ENCODE measurements at regions not wholly inside any gene's neighbourhood (a gene's known extent, or its start where the extent isn't known, plus 50 kb on each side); places are given as distances from the start of the nearest gene placed in this dataset.

DNA sequence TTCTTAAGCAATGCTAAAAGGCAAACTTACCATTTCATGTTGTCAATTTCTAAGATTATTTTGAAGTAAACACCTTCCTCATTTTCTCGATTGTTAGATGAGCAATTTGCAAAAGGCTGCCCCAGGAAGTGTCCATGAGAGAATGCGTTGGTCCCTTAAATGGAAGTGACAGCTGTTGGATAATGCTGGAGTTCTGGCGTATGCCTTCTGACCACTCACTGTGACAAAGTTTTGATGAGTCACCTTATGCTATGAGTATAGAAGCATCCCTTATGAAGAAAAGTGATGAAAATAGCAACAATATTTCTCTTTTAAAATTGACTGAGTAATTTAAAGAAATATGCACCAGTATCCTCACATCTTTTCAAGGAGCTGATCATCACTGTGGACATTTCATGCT lies 1497.5 kb downstream of the DPP10 start:
- DNase-seq (no peak), ATAC-seq (no peak)
- intact Hi-C loops (cut with DNase I; ENCODE audit: low total_unique reads): no loop called here
- no peak overlapping the region for H3K27ac ChIP-seq
- in situ Hi-C loops (cut with MboI; ENCODE audit: low sequenced_read_pairs in 4 of 4): no loop called here
- no peaks in the 10 kb centered on the region for H3K4me1 ChIP-seq
- H3K9me3 ChIP-seq: no peaks in the 10 kb centered on the region
- H3K27me3 ChIP-seq: no peaks in the 10 kb centered on the region
- no peak overlapping the region for H3K4me3 ChIP-seq
- no peaks in the 10 kb centered on the region for H3K36me3 ChIP-seq
- TF ChIP-seq, protein P1, sequence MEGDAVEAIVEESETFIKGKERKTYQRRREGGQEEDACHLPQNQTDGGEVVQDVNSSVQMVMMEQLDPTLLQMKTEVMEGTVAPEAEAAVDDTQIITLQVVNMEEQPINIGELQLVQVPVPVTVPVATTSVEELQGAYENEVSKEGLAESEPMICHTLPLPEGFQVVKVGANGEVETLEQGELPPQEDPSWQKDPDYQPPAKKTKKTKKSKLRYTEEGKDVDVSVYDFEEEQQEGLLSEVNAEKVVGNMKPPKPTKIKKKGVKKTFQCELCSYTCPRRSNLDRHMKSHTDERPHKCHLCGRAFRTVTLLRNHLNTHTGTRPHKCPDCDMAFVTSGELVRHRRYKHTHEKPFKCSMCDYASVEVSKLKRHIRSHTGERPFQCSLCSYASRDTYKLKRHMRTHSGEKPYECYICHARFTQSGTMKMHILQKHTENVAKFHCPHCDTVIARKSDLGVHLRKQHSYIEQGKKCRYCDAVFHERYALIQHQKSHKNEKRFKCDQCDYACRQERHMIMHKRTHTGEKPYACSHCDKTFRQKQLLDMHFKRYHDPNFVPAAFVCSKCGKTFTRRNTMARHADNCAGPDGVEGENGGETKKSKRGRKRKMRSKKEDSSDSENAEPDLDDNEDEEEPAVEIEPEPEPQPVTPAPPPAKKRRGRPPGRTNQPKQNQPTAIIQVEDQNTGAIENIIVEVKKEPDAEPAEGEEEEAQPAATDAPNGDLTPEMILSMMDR (IDR thresholded peaks at IDR 0.05 in 4 of 5, conservative IDR thresholded peaks at IDR 0.05 in 1 of 5): no peak
- TF ChIP-seq POLR2A (IDR thresholded peaks at IDR 0.05): no peak

DNA sequence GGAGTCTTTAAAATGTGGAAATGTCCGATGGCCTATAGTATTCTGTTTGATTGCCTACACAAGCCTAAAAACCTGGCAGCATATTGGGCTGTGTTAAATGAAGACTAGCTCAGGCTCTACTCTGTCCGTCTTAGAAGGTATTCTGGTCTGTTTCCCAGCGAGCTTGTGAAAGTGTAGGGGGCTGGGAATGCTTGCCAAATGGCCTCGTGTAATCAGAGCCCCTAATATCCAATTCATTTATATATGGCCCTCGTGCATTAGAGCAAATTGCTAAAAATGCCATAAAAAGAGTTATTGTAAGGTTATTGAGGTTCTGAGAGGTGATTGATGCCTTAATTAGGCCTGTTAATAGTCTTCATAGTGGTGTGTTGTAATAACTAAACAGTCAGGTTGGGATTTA lies 1500.4 kb downstream of the DPP10 start:
- Histone ChIP-seq H3K9me3 (no peaks in the 10 kb centered on the region), H3K4me3 (no peak overlapping the region), H3K27me3 (no peaks in the 10 kb centered on the region), H3K4me1 (no peaks in the 10 kb centered on the region), H3K27ac (no peak overlapping the region), H3K36me3 (no peaks in the 10 kb centered on the region)
- TF ChIP-seq, protein P1 (IDR thresholded peaks at IDR 0.05 in 4 of 5, conservative IDR thresholded peaks at IDR 0.05 in 1 of 5): no peak
- TF ChIP-seq POLR2A (IDR thresholded peaks at IDR 0.05): no peak
- DNase-seq (no peak), ATAC-seq (no peak)
- in situ Hi-C loops (cut with MboI; ENCODE audit: low sequenced_read_pairs in 4 of 4): no loop called here
- intact Hi-C loops (cut with DNase I; ENCODE audit: low total_unique reads): no loop called here

DNA sequence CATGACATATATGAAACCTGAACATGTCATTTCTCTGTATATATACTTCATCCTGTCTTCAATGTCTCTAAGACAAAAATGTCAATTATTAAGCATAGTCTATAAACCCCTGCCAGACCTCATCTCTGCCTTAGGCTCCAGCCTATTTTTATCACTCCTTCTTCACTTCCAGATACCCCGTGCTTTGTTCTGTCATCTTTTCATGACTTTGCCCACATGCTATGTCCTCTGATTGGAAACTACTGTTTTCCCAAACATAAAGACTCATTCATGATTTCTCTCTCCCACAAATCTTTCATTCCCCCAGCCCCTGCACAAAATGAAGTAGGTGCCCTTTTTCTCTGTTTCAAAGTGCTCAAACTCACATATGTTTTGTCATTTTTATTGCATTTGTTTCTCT lies 1503.9 kb downstream of the DPP10 start:
- DNase-seq (no peak), ATAC-seq (no peak)
- Histone ChIP-seq H3K36me3 (no peaks in the 10 kb centered on the region), H3K9me3 (no peaks in the 10 kb centered on the region), H3K4me3 (no peak overlapping the region), H3K4me1 (no peaks in the 10 kb centered on the region), H3K27me3 (no peaks in the 10 kb centered on the region), H3K27ac (no peak overlapping the region)
- in situ Hi-C loops (cut with MboI; ENCODE audit: low sequenced_read_pairs in 4 of 4) (no loop called here), intact Hi-C loops (cut with DNase I; ENCODE audit: low total_unique reads) (no loop called here)
- TF ChIP-seq, protein P1 (IDR thresholded peaks at IDR 0.05 in 4 of 5, conservative IDR thresholded peaks at IDR 0.05 in 1 of 5): no peak
- TF ChIP-seq POLR2A (IDR thresholded peaks at IDR 0.05): no peak

DNA sequence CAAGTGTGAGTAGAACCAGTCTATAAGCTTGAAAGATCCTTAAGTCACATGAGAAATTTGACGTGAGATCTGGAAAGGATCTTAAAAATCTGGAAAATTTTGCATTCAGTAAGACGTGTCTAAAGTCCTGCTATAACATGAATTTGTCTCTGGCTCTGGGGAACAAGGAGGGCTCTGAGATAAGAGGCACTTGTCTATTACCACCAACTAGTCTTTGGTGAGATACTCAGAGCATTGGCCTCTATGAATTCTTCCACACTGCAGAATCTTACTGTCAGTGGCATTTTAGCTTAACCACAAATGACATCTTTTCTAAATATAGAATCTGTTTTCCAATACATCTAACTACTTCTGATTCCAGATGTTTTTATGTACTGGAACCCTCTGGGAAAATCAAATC lies 1504.5 kb downstream of the DPP10 start:
- ATAC-seq (no peak), DNase-seq (no peak)
- Histone ChIP-seq H3K36me3 (no peaks in the 10 kb centered on the region), H3K9me3 (no peaks in the 10 kb centered on the region), H3K4me1 (no peaks in the 10 kb centered on the region), H3K27ac (no peak overlapping the region), H3K4me3 (no peak overlapping the region), H3K27me3 (no peaks in the 10 kb centered on the region)
- intact Hi-C loops (cut with DNase I; ENCODE audit: low total_unique reads): no loop called here
- TF ChIP-seq POLR2A (IDR thresholded peaks at IDR 0.05): no peak
- TF ChIP-seq, protein P1 (IDR thresholded peaks at IDR 0.05 in 4 of 5, conservative IDR thresholded peaks at IDR 0.05 in 1 of 5): no peak
- in situ Hi-C loops (cut with MboI; ENCODE audit: low sequenced_read_pairs in 4 of 4): no loop called here

DNA sequence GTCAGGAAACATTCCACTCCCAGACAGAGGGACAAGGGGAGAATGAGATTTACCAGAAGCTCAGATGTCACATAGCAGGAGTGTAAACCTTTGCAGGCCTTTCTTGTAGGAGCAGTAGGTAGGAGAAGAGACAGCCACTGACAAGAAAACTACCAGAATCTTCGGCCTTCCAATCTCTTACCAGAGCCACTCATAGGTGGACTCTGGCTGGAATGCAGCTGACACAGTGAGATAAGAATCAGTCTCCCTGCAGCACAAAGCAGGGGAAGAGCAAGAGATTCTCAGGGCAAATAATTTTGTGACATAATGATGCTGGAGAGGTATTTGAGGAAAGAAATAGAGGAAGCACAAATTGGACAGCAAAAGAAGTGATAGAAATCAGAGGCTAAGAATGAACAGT lies 1534.5 kb downstream of the DPP10 start:
- ATAC-seq: no peak
- TF ChIP-seq POLR2A (IDR thresholded peaks at IDR 0.05): no peak
- TF ChIP-seq, protein P1 (IDR thresholded peaks at IDR 0.05 in 4 of 5, conservative IDR thresholded peaks at IDR 0.05 in 1 of 5): no peak
- in situ Hi-C loops (cut with MboI; ENCODE audit: low sequenced_read_pairs in 4 of 4): no loop called here

More for the DNA sequence above, 1534.5 kb downstream of the DPP10 start:
- intact Hi-C loops (cut with DNase I; ENCODE audit: low total_unique reads): no loop called here
- Histone ChIP-seq H3K27ac (no peak overlapping the region), H3K4me3 (no peak overlapping the region), H3K9me3 (no peaks in the 10 kb centered on the region), H3K4me1 (no peaks in the 10 kb centered on the region), H3K36me3 (no peaks in the 10 kb centered on the region), H3K27me3 (no peaks in the 10 kb centered on the region)
- DNase-seq: no peak
